ENCODE measurements at regions not wholly inside any gene's neighbourhood (a gene's known extent, or its start where the extent isn't known, plus 50 kb on each side); places are given as distances from the start of the nearest gene placed in this dataset.

DNA sequence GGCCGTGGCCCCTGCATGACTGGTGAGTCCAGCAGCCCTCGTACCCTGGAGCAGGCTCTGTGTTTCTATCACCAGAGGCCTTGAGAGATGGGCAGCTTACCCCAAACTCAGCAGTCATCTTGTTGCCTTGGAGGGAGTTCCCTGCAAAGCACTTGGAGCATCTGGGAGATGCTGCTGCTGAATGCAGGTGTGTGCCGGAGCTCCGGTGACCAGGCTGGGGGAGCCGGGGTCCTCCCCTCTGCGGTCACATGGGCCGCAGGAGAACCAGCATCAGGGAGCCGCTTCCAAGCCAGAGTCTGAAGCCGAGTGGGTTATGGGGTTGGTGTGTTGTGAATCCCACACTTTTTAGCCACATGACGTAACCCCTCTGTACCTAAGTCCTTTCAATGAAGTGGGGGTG, 82.8 kb downstream of the TEX29 start:
- DNase-seq, result no peak
- Mint-ChIP-seq H3K9me3 (peaks cover 0 to 1% of the 10 kb centered on the region in 2 experiments; a peak in 1 of 5 replicates), H3K36me3 (ENCODE audit: insufficient read depth in 1 of 3, low read depth in 3 of 3) (no peaks in the 10 kb centered on the region; a peak in 1 of 7 replicates), H3K4me1 (peaks cover 0 to 3% of the 10 kb centered on the region in 2 experiments; a peak in 1 of 4 replicates), H3K4me3 (no peak overlapping the region), H3K27me3 (ENCODE audit: low read depth) (peaks cover 14% of the 10 kb centered on the region), H3K27ac (no peak overlapping the region)
- Histone ChIP-seq H4K91ac (ENCODE audit: insufficient read length, low read depth, low read length) (no peak overlapping the region), H2BK5ac (ENCODE audit: insufficient read length, low read length) (no peak overlapping the region), H2BK12ac (ENCODE audit: insufficient read length, low read depth, low read length) (no peak overlapping the region), H4K20me1 (ENCODE audit: control insufficient read depth, insufficient read depth, insufficient read length) (no peaks in the 10 kb centered on the region), H2BK20ac (ENCODE audit: low read depth, low read length, poor library complexity, severe bottlenecking) (no peak overlapping the region), H2AFZ (ENCODE audit: low read length) (no peak overlapping the region), H4K5ac (ENCODE audit: insufficient read length, low read depth, low read length) (no peak overlapping the region), H3K4me1 (ENCODE audit: insufficient read depth, low read length) (no peaks in the 10 kb centered on the region), H3K14ac (ENCODE audit: insufficient read depth, low read length) (no peak overlapping the region), H3K79me2 (ENCODE audit: insufficient read depth, low read length) (no peaks in the 10 kb centered on the region), H3K4me2 (ENCODE audit: insufficient read depth, insufficient read length, low read length) (no peak overlapping the region), H3K4ac (ENCODE audit: low read depth, low read length) (no peak overlapping the region), H4K8ac (replicated peaks; ENCODE audit: insufficient read length, low read depth, low read length) (no peak overlapping the region), H3K9me3 (ENCODE audit: control insufficient read depth, low read depth, low read length) (no peaks in the 10 kb centered on the region), H3K79me1 (ENCODE audit: insufficient read depth, low read depth, low read length, poor library complexity, severe bottlenecking) (no peaks in the 10 kb centered on the region), H2BK15ac (ENCODE audit: low read depth, low read length) (no peak overlapping the region), H3T11ph (ENCODE audit: low read length) (no peak overlapping the region), H3K27me3 (ENCODE audit: insufficient read depth, low read length) (no peaks in the 10 kb centered on the region), H3K9ac (ENCODE audit: extremely low read depth, insufficient read length, low read length) (no peak overlapping the region), H2BK120ac (ENCODE audit: low read depth, low read length, poor library complexity, severe bottlenecking) (no peak overlapping the region), H3K27ac (ENCODE audit: insufficient read length, low read depth, low read length) (no peak overlapping the region), H3K23me2 (ENCODE audit: insufficient read length, low read depth, low read length, poor library complexity, severe bottlenecking) (no peaks in the 10 kb centered on the region), H3K56ac (ENCODE audit: insufficient read length, low read depth, low read length) (no peak overlapping the region), H2AK5ac (ENCODE audit: insufficient read length, low read length) (no peak overlapping the region), H3K18ac (ENCODE audit: insufficient read length, low read depth, low read length) (no peak overlapping the region), H3K23ac (ENCODE audit: insufficient read length, low read depth, low read length) (no peak overlapping the region)
- WGBS (ENCODE audit: extremely low coverage, insufficient read length, low lambda C conversion rate), result no CpG with 5 or more reads among the region's 10 CpGs
- TF ChIP-seq, protein P1, sequence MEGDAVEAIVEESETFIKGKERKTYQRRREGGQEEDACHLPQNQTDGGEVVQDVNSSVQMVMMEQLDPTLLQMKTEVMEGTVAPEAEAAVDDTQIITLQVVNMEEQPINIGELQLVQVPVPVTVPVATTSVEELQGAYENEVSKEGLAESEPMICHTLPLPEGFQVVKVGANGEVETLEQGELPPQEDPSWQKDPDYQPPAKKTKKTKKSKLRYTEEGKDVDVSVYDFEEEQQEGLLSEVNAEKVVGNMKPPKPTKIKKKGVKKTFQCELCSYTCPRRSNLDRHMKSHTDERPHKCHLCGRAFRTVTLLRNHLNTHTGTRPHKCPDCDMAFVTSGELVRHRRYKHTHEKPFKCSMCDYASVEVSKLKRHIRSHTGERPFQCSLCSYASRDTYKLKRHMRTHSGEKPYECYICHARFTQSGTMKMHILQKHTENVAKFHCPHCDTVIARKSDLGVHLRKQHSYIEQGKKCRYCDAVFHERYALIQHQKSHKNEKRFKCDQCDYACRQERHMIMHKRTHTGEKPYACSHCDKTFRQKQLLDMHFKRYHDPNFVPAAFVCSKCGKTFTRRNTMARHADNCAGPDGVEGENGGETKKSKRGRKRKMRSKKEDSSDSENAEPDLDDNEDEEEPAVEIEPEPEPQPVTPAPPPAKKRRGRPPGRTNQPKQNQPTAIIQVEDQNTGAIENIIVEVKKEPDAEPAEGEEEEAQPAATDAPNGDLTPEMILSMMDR (conservative IDR thresholded peaks at IDR 0.05), result no peak
